Uterus (tissue), 2 donors: ENCODE measurements at regions not wholly inside any gene's neighbourhood (a gene's known extent, or its start where the extent isn't known, plus 50 kb on each side); places are given as distances from the start of the nearest gene placed in this dataset.

Experiments used
- POLR2A ChIP-seq, 2 donors: fragments of 450-650 bp; IDR thresholded peaks; one replicate each; pipeline ENCODE4 v1.6.1; 2016; ENCODE audit warnings: antibody characterized with exemption in 2 of 2, mild to moderate bottlenecking in 1 of 2, moderate library complexity in 1 of 2
- TF ChIP-seq, protein P1 (sequence below), 4 experiments: fragments of 200-600 bp in 2 of 4; fragments of 450-650 bp in 2 of 4; sonication (generic) in 2 of 4; IDR thresholded peaks; one replicate each; pipeline ENCODE4 v1.5.1; 2016 to 2019; ENCODE audit warnings: antibody characterized with exemption in 4 of 4, mild to moderate bottlenecking in 2 of 4, moderate library complexity in 1 of 4

DNA sequence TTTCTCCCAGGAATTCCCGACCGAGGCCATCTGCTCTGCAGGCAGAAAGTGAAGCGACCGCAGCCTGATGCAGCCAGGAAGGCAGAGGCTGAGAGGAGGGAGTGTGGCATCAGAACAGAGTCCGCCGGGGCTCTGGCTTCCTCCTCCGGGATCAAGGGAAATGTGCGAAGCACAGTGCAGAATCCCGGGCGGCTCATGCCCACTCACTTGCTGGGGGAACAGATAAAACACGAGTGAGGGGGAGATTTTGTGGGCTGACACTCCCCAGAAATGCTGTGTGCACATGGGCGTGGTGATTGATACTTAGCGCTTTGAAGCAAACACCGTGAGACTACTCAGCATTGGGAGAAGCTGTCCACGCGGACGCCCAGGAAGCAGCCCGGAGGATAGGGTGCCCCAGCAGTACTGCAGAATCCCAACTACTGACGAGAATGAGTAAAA, 75.3 kb upstream of the POMP start:
- TF ChIP-seq, protein P1, sequence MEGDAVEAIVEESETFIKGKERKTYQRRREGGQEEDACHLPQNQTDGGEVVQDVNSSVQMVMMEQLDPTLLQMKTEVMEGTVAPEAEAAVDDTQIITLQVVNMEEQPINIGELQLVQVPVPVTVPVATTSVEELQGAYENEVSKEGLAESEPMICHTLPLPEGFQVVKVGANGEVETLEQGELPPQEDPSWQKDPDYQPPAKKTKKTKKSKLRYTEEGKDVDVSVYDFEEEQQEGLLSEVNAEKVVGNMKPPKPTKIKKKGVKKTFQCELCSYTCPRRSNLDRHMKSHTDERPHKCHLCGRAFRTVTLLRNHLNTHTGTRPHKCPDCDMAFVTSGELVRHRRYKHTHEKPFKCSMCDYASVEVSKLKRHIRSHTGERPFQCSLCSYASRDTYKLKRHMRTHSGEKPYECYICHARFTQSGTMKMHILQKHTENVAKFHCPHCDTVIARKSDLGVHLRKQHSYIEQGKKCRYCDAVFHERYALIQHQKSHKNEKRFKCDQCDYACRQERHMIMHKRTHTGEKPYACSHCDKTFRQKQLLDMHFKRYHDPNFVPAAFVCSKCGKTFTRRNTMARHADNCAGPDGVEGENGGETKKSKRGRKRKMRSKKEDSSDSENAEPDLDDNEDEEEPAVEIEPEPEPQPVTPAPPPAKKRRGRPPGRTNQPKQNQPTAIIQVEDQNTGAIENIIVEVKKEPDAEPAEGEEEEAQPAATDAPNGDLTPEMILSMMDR (IDR thresholded peaks at IDR 0.05), result no peak
- no peak for TF ChIP-seq POLR2A (IDR thresholded peaks at IDR 0.05)
